ENCODE measurements at regions not wholly inside any gene's neighbourhood (a gene's known extent, or its start where the extent isn't known, plus 50 kb on each side); places are given as distances from the start of the nearest gene placed in this dataset.

DNA sequence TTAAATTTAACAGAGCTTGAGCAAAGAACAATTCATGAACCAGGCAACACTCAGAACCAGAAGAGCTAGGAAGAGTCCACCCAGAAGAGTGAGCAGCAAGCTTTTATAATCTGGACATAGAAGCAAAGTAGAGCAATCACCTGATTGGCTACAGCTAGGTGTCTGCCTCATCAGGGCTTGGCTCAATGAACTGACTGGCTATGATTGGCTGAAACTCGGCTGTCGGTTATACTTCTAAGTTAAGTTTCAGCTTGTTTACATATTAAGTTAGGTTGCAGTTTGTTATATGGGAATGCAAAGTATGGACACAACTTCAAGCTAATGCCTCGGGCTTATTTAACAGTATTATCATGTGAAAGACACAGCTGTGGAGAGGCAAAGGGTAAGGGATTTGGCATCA is 63.2 kb upstream of the NABP1 start:
- DNase-seq: no peak

DNA sequence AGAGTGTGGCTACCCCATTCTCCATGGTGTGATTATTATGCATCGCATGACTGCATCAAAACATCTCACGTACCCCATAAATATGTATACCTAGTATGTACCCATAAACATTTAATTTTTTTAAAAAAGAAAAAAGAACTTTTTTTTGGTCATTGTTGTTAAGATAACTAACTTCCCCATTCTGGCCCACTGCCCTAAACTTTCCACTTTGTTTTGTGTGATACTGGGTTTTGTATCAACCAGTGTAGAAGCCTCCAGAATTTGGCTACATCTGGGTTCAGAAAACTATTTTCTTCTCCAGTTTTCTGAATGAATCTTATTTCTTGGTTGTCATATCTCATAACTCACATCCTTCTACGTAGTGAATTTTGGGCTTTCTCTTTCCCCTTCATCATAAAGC is 62.3 kb upstream of the NABP1 start:
- DNase-seq: no peak

DNA sequence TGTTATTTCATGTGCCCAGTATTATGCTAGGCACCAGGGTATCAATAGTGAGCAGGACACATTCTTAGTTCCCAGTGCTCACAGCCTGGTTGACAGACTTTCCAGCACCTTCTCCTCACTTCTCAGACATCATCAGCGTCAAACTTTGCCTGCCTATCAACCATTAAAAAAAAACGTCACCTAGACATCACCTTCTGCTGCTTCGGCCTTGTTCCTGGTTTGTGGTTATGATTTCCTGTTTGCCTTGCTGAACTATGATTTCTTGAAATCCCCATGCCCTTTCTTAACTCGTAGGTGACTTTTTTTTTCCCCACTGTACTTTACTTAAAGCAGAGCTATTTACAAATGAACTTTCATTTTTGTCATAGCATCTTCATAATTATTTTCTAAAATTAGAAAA is 60.4 kb upstream of the NABP1 start:
- peak; percentile 20 to 46 for DNase-seq

DNA sequence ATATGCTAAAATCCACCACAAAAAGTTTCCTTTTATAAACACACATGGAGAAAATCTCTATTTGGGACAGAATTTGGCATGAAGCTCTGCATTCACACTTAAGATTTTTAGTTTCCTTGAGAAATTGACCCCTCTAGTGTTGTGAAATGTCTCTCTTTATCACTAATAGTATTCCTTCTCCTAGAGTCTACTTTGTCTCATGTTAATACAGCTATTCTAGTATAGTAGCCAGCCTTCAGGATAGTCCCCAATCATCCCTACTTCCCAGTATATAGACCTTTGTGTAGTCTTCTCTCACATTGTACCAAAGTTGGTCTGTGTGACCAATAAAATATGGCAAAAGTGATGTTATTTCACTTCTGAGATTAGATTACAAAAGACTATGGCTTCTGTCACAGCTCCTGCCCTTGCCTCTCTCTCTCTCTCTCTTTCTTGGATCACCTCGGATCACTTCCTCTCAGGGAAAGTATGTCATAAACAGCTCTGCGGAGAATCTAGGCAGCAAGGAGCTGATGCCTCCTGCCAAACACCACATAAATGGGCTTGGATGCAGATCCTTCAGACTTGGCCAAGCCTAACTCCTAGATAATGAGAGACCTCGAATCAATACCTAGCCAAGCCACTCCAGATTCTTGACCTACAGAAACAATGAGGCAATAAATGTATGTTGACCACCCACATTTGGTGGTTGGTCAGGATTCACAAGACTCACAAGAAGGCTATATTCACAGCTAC is 59.7 kb upstream of the NABP1 start:
- no peak for DNase-seq

DNA sequence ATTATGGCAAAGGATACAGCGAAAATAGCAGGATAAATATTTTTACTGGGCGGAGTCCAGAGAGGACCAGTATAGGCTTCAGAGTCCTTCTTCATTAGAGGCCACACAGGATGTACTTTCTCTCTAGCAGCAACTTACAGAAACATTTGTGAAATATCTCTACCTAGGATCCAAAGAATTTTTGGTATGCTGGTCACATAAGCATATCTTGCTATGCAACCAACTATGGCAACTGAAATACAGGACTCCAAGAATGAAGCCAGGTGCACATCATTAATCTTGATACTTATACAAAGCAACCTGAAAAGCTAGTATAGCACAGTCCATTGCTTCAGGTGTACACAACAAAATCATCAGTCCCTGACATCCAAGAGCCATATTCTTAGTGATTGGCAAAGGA is 59.1 kb upstream of the NABP1 start:
- no peak for DNase-seq

DNA sequence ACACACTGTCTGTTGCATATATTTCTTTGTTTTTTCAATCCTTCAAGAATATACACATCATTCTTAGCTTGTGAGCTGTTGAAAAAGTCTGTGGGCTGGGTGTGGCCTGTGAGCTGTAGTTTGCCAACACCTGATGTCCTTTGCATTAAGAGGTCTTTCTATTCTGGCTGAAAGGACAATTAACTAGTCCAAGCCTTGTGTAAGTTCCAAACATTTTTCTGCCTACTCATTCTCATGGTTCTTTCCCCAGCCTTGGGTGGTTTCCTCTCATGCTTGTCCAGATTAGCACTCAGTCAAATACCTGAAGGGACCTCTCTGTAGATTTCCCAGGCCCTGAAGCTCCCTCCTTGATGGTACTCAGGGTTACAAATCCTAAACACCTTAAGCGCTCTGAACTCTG is 57.8 kb upstream of the NABP1 start:
- DNase-seq: no peak

DNA sequence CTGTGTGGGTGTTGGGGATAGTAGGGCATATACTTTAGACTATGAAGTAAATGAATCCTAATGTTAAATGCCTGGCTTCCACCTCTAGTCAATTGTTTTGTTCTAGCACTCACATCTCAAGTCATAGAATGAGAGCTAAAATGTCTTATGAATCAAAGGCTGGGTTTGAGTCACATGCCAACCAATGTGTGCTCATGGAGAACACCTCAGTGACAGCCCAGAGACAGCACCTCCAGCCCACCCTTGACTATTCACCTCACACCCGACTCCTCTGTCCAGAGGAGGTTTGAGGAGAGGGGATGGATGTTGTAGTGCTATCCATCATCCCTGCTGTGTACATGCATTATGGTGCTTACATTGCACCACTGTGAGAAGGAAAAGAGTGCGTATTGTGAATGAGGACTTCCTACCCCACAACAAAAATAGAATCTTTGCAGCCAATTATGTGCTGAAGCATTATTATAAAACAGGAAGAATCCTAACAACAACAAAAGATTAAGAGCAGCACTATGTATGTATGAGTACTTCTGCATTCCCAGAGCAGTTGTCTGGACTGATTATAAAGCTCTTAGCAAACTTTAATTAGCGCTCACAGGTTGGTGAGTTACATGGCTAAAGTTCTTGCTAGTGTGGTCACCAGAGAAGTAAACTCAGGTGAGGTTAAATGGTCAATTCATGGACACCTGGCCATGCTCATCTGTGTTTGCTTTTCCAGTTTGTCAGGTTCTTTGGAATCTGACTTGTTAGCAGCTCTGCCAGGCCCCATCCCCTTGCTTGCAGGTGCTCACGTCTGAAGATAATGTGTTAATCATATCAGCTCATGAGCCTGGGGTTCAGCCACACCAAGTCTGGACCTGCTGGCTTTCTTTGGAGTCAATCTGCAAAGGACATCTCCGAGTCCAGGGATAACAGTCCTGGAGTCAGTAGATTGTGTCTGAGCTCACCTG is 55.3 kb upstream of the NABP1 start:
- DNase-seq: peak in 1 of 2 donors; percentile 6

DNA sequence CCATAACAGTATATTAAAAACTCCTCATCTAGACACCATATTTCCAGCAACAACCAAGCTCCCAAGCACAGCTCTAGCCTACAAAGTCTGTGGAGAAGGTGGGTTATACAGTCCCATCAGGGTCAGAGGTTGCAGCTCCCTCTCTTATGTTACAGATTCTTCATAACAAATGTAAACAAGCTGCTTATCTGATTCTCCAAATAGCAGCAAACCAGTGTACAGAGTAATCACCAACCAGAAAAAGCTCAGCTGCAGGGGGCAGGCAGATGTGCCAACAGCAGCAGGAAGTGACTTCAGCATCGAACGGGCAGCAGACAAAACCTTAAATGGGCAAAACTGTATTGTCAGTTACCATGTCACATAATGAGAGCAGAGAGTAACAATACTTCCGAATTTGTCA is 52.9 kb upstream of the NABP1 start:
- peak in 1 of 2 donors; percentile 31 for DNase-seq

DNA sequence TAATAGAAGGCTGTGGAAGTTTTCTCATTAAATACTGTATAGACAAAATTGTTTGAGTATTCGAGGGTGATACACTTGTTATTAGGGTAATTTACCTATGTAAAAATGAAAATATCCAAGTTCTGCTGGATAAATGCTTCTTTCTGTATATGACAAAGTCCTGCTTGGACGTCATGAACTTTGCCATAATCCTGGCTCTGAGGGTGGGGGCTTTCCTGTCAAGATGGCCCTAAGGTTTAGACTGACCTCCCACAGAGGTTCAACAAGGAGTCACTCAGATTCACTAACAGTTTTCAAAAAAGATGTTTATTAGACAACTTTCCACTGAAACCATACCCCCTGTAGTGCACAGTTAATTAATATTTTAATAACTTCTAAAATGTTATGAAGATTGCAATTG is 52.5 kb upstream of the NABP1 start:
- DNase-seq: no peak

DNA sequence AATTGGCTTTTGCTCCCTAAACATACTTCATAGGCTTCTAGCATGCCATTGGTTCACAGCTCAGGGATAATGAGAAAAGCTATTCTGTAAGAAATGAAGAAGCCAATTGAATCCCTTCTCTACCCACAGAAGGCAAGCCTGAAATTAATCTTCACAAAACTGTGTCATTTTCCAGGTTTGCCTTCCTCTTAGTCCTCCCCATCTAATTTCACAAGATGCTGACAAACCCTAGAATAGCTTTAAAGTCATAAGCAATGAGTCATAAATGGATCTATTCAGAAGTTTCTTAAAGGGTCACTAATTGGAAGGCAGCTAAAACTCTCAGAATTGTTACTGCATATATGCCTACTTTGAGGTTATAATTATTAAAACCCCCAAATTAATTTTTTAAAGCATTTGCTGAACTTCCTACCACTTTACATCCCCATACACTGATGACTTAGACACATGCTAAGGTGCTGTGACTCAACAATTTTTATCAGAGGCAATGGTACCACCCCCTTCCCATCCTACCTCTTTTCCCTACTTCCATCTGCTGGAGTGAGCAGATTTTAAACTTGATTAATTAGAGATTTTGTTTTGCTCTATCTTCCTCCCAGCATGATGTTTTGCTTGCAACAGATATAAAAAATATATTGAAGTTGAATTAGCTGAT is 51.3 kb upstream of the NABP1 start:
- no peak for DNase-seq

DNA sequence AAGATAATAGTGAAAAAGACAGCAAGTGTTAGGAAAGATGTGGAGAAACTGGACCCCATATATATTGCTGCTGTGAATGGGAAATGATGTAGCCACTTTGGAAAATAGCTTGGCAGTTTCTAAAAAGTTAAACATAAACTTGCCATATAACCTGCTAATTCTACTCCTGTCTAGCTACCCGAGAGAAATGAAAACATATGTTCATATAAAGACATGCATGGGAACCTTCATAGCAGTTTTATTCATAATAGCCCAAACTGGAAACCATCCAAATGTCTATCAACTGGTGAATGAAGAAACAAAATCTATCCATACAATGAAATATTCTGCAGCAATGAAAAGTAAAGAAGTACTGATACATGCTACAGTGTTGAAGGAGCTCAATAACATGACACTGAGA is 50.4 kb upstream of the NABP1 start:
- DNase-seq: no peak

All from stimulated activated CD4-positive, alpha-beta T cell treated with anti-CD3 and anti-CD28 coated beads, Interleukin-2, amount 100 ng/mL, for 24 hours (primary cell).